GM13977 (cell line): ENCODE measurements at regions not wholly inside any gene's neighbourhood (a gene's known extent, or its start where the extent isn't known, plus 50 kb on each side); places are given as distances from the start of the nearest gene placed in this dataset.

Source experiments
- DNase-seq: peaks from one replicate; pipeline ENCODE4 v3.0.0; 2012; ENCODE audit warnings: low spot score
- CTCF ChIP-seq: IDR thresholded peaks from 2 replicates; pipeline ENCODE4 v1.5.1; 2012; ENCODE audit warnings: mild to moderate bottlenecking, control low read depth; ENCODE audit not compliant: insufficient read depth; ENCODE audit errors: extremely low read depth, missing control alignments
- in situ Hi-C: fragments of 300-500 bp; cut with MboI; formaldehyde crosslinking; loops from one replicate; pipeline ENCODE4 v1.12.0; 2022; ENCODE audit warnings: low sequenced_read_pairs, low pct_unique_long_range_greater_than_20kb, mixed read lengths, inconsistent platforms; ENCODE audit not compliant: unreplicated experiment

GRCh38 chr19:31838163-31838815 is 489.1 kb upstream of the TSHZ3 start:
- TF ChIP-seq CTCF = no peak
- DNase-seq = no peak
- in situ Hi-C loops = no loop called here

- TF ChIP-seq CTCF = no peak
- in situ Hi-C loops = no loop called here
Observed at GRCh38 chr19:31840371-31840770, 491.1 kb upstream of the TSHZ3 start.

GRCh38 chr19:31841755-31842154 is 492.5 kb upstream of the TSHZ3 start:
- in situ Hi-C loops = no loop called here
- TF ChIP-seq CTCF = no peak
- DNase-seq = no peak

More at GRCh38 chr19:31840371-31840770, 491.1 kb upstream of the TSHZ3 start:
- no peak for DNase-seq

- no peak for TF ChIP-seq CTCF
- no peak for DNase-seq
- in situ Hi-C loops = no loop called here
Observed at GRCh38 chr19:31863122-31863521, 482.3 kb upstream of the ZNF507 start.

- TF ChIP-seq CTCF = no peak
- DNase-seq = no peak
- in situ Hi-C loops = no loop called here
Observed at GRCh38 chr19:31874313-31874712, 471.1 kb upstream of the ZNF507 start.

GRCh38 chr19:31875591-31875990 is 469.8 kb upstream of the ZNF507 start:
- in situ Hi-C loops = no loop called here

More at GRCh38 chr19:31875591-31875990, 469.8 kb upstream of the ZNF507 start:
- DNase-seq = no peak
- no peak for TF ChIP-seq CTCF
